GM10248 (cell line): ENCODE measurements at regions not wholly inside any gene's neighbourhood (a gene's known extent, or its start where the extent isn't known, plus 50 kb on each side); places are given as distances from the start of the nearest gene placed in this dataset.

ENCODE experiments used
- CTCF ChIA-PET: fragments of 300-600 bp; sonication (Branson Sonifier 250); formaldehyde crosslinking; extraction: SDS; loops from one replicate; lab custom pipeline; 2021; ENCODE audit warnings: antibody characterized with exemption; lab: Yijun Ruan, JAX
- POLR2A ChIA-PET: fragments of 350-650 bp; sonication (Branson Sonifier 250); formaldehyde crosslinking; extraction: SDS; loops from one replicate; lab custom pipeline; 2020; ENCODE audit warnings: antibody characterized with exemption; lab: Yijun Ruan, JAX
- DNase-seq: peaks from one replicate; pipeline ENCODE4 v3.0.0; 2012; ENCODE audit errors: extremely low spot score
- TF ChIP-seq, protein P1 (sequence below): IDR thresholded peaks from 2 replicates; pipeline ENCODE4 v1.5.1; 2012; ENCODE audit warnings: mild to moderate bottlenecking, low read depth; ENCODE audit errors: extremely low read depth, missing control alignments, control extremely low read depth

DNA sequence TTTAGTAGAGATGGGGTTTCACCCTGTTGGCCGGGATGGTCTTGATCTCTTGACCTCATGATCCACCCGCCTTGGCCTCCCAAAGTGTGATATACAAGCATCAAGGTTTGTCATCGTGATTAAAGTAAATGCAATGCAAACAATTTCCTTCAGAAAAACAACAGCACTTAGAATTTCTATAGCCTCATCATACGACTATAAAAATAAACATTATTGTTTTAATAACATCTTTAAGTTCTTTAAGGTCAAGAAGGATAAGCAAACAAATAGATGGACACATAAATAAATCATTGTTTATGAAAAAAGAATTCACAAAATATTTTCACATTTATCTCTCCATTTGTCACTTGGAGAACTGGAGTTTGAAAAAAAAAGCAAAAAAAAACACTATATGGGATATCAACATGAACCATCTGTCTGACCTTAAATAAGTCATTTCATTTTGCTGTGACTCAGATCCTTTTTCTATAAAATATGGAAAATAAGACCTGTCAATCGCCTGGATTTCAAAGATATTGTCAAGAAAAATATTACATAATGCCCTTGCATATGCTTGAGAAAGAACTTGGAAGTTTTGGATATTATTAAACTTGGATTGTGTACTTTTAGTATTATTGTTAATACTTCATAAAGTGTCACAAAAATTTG lies 642.0 kb upstream of the KCNMB2 start:
- CTCF ChIA-PET: no interaction called here
- TF ChIP-seq, protein P1, sequence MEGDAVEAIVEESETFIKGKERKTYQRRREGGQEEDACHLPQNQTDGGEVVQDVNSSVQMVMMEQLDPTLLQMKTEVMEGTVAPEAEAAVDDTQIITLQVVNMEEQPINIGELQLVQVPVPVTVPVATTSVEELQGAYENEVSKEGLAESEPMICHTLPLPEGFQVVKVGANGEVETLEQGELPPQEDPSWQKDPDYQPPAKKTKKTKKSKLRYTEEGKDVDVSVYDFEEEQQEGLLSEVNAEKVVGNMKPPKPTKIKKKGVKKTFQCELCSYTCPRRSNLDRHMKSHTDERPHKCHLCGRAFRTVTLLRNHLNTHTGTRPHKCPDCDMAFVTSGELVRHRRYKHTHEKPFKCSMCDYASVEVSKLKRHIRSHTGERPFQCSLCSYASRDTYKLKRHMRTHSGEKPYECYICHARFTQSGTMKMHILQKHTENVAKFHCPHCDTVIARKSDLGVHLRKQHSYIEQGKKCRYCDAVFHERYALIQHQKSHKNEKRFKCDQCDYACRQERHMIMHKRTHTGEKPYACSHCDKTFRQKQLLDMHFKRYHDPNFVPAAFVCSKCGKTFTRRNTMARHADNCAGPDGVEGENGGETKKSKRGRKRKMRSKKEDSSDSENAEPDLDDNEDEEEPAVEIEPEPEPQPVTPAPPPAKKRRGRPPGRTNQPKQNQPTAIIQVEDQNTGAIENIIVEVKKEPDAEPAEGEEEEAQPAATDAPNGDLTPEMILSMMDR: no peak
- DNase-seq: no peak

DNA sequence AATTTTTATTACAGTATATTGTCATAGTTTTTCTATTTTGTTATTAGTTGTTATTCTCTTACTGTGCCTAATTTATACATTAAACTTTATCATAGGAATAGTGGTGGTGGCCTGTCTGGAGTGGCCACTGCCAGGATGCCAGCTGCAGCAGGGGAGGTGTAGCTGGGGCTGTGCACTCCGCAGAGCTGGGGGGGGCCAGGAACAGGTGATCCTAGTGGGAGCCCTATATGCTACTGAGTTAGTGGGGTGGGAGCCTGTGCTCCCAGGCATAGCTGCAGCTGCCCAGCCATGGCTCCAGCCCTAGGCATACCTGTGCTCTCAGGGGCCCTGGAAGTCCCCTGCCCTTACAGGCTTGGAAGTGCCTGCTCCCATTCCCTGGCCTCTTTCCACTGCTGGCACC lies 638.1 kb upstream of the KCNMB2 start:
- CTCF ChIA-PET: no interaction called here
- TF ChIP-seq, protein P1: no peak
- POLR2A ChIA-PET: no interaction called here
- DNase-seq: no peak

More for the DNA sequence above, 642.0 kb upstream of the KCNMB2 start:
- POLR2A ChIA-PET: no interaction called here

DNA sequence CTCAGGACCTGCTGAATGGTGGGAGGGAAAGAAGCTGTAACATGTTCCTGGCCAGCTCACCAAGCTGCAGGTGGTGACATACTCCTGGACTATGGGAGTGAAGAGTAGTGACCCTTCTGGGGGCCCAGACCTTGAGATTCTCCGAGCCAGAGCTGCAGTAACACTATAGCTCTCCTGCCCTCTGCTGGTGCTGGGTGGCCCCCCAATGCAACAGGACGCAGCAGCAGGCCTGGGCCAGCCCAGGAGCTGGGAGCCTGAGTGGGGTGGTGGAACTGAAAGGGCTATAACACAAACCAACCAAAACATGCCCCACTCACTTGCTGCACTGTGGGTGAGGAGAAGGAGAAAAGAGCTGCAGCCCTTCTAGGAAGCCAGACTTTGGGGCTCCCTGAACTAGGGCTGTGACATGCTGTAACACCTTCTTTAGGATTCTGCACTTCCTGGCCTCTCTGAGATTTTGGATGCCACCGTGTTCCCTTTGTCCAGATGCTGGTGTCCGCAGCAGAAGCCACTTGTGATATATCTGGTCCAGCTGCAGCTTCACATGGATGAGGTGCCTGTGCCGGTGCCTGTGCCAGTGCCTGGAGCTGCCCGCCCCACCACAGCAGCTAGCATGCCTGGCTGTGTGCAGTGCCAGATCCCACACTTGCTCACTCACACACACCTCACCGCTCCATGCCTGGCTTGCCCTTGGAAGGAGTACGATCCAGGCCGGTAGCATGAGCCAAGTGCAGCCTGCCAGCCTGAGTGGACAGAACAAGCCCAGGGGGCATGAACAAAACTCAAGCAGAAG lies 636.8 kb upstream of the KCNMB2 start:
- DNase-seq: no peak
- ChIA-PET POLR2A (no interaction called here), CTCF (no interaction called here)
- TF ChIP-seq, protein P1: no peak

DNA sequence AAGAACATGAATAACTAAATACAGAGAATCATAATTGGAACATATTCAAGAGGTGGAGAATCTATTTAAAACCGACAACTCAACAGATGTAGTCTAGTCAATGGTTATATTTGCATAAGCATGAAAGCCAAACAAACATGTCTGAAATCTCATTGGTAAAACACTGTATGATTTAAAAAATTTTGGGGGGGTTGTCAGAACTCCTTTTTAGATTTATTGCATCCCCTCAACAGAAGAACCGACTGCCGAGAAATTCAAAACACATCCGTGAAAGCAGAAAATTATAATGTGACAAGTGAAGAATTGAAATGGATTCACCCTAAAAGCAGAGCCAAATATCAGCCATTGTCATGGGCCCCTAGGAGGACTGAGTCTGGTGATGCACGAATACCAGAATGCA lies 633.4 kb upstream of the KCNMB2 start:
- TF ChIP-seq, protein P1: no peak
- POLR2A ChIA-PET: no interaction called here
- CTCF ChIA-PET: no interaction called here
- no peak for DNase-seq

DNA sequence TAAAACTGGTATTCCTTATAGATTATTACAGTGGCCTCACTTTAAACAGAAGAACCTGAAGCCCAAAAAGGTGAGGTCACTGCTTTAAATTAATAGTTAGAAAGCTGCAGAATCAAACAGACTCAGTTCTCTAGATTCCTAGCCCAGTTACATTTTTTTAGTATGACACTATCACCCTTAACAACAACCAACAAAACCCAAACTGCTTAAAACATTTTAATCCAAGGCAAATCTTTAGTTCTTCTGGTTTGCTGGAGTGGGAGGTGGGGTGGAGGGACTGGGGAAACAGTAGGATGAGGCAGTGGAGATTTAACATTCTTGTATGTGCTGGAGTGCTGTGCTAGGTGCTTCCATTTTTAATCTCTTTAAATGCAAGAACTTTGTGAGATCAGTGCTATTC lies 631.6 kb upstream of the KCNMB2 start:
- ChIA-PET POLR2A (no interaction called here), CTCF (no interaction called here)

More for the DNA sequence above, 631.6 kb upstream of the KCNMB2 start:
- no peak for DNase-seq
- TF ChIP-seq, protein P1: no peak
